H1 (cell line): ENCODE measurements at regions not wholly inside any gene's neighbourhood (a gene's known extent, or its start where the extent isn't known, plus 50 kb on each side); places are given as distances from the start of the nearest gene placed in this dataset.
A peak's percentile ranks its signal among the peaks of the same experiment; 100 is the strongest.

Experiments used
- CTCF ChIA-PET: fragments of 300-600 bp; sonication (Branson Sonifier 250); formaldehyde crosslinking; loops from one replicate; lab custom pipeline; 2021; ENCODE audit not compliant: partially characterized antibody; lab: Charles Lee
- POLR2A ChIA-PET: fragments of 300-600 bp; sonication (Branson Sonifier 250); formaldehyde crosslinking; loops from one replicate; lab custom pipeline; 2021; ENCODE audit warnings: inconsistent platforms; ENCODE audit not compliant: partially characterized antibody; lab: Charles Lee
- DNase-seq, 2 experiments: peaks; one replicate each; pipeline versions ENCODE4 v3.0.0 to v3.0.0-alpha.2; 2010 to 2022; ENCODE audit warnings: low spot score in 2 of 2, low read depth in 1 of 2, mixed read lengths in 1 of 2
- FAIRE-seq: peaks from 2 replicates; lab custom pipeline; 2011; peaks lifted over from hg19 to GRCh38; lab: Jason Lieb, UNC
- H2AFZ ChIP-seq: 2 replicates; pipeline ENCODE4 v1.8.1; 2012; ENCODE audit warnings: low read length, inconsistent platforms
- H2AK5ac ChIP-seq: 2 replicates; pipeline ENCODE4 v1.6.1; 2013; ENCODE audit warnings: low read depth, low read length
- H2BK120ac ChIP-seq: replicated peaks from 2 replicates; pipeline ENCODE3; 2013; ENCODE audit warnings: low read depth, low read length, inconsistent platforms
- H2BK12ac ChIP-seq: 2 replicates; pipeline ENCODE4 v1.6.1; 2013; ENCODE audit warnings: low read depth, low read length
- H2BK15ac ChIP-seq: 2 replicates; pipeline ENCODE4 v1.6.1; 2013; ENCODE audit warnings: low read length
- H2BK20ac ChIP-seq: 2 replicates; pipeline ENCODE4 v1.6.1; 2013; ENCODE audit warnings: low read length
- H2BK5ac ChIP-seq: 2 replicates; pipeline ENCODE4 v1.6.1; 2013; ENCODE audit warnings: low read depth, low read length
- H3K14ac ChIP-seq: 2 replicates; pipeline ENCODE4 v1.6.1; 2013; ENCODE audit warnings: inconsistent platforms; ENCODE audit not compliant: insufficient read length
- H3K18ac ChIP-seq: 2 replicates; pipeline ENCODE4 v1.6.1; 2013; ENCODE audit warnings: low read length; ENCODE audit errors: extremely low read depth
- H3K23ac ChIP-seq: 2 replicates; pipeline ENCODE4 v1.6.1; 2013; ENCODE audit warnings: inconsistent platforms; ENCODE audit not compliant: insufficient read length
- H3K23me2 ChIP-seq: 2 replicates; pipeline ENCODE4 v1.6.1; 2013; ENCODE audit warnings: low read depth, low read length
- H3K27ac ChIP-seq: 2 replicates; pipeline ENCODE4 v1.6.1; 2011; ENCODE audit warnings: low read depth, low read length, inconsistent platforms
- H3K27me3 ChIP-seq, 4 experiments: replicated peaks in 1 of 4; 1 replicate in 1 of 4; 2 replicates in 3 of 4; pipeline versions ENCODE4 v1.6.1 to v1.8.1; 2011 to 2013; ENCODE audit warnings: low read length in 3 of 4, mild to moderate bottlenecking in 3 of 4, inconsistent platforms in 2 of 4, mixed read lengths in 2 of 4, moderate library complexity in 1 of 4; ENCODE audit not compliant: control insufficient read depth in 3 of 4, insufficient read depth in 3 of 4; ENCODE audit errors: extremely low read depth in 1 of 4
- H3K36me3 ChIP-seq, 4 experiments: 2 replicates each; pipeline versions ENCODE4 v1.6.1 to v1.8.1; 2011 to 2013; ENCODE audit warnings: mild to moderate bottlenecking in 4 of 4, low read length in 3 of 4, moderate library complexity in 2 of 4, control low read depth in 1 of 4, inconsistent platforms in 1 of 4; ENCODE audit not compliant: insufficient read depth in 4 of 4, control insufficient read depth in 2 of 4
- H3K4ac ChIP-seq: replicated peaks from 2 replicates; pipeline ENCODE3; 2013; ENCODE audit warnings: low read length, low read depth, mixed read lengths, inconsistent platforms; ENCODE audit not compliant: insufficient read length
- H3K4me1 ChIP-seq, 4 experiments: replicated peaks in 1 of 4; 1 replicate in 1 of 4; 2 replicates in 3 of 4; pipeline versions ENCODE4 v1.6.1 to v1.8.1; 2011 to 2013; ENCODE audit warnings: low read length in 3 of 4, inconsistent platforms in 2 of 4, mixed read lengths in 1 of 4; ENCODE audit not compliant: insufficient read depth in 4 of 4, control insufficient read depth in 3 of 4
- H3K4me2 ChIP-seq, 2 experiments: 2 replicates each; pipeline versions ENCODE4 v1.6.1 to v1.8.1; 2011 to 2013; ENCODE audit warnings: low read depth in 2 of 2, low read length in 2 of 2, control low read depth in 1 of 2, inconsistent platforms in 1 of 2, mild to moderate bottlenecking in 1 of 2; ENCODE audit not compliant: insufficient read depth in 1 of 2
- H3K4me3 ChIP-seq, 4 experiments: fragments of 200-600, 300-600 bp in 1 of 4; sonication (generic), shearing (Covaris generic), sonication (Bioruptor Twin) in 1 of 4; 2 replicates each; pipeline versions ENCODE4 v1.5.1 to v1.8.1; 2011 to 2016; ENCODE audit warnings: low read length in 4 of 4, low read depth in 3 of 4, control low read depth in 2 of 4, inconsistent platforms in 2 of 4, mild to moderate bottlenecking in 2 of 4, mixed read lengths in 1 of 4, moderate library complexity in 1 of 4; ENCODE audit not compliant: insufficient read depth in 2 of 4; ENCODE audit errors: extremely low read depth in 1 of 4
- H3K56ac ChIP-seq: replicated peaks from 2 replicates; pipeline ENCODE3; 2013; ENCODE audit warnings: low read depth, mild to moderate bottlenecking, mixed read lengths, low read length, inconsistent platforms; ENCODE audit not compliant: insufficient read length
- H3K79me1 ChIP-seq: 2 replicates; pipeline ENCODE4 v1.6.1; 2013; ENCODE audit warnings: low read depth, low read length, control low read depth
- H3K79me2 ChIP-seq, 2 experiments: 2 replicates each; pipeline versions ENCODE4 v1.6.1 to v1.8.1; 2012 to 2013; ENCODE audit warnings: low read length in 2 of 2, mild to moderate bottlenecking in 2 of 2, inconsistent platforms in 1 of 2; ENCODE audit not compliant: insufficient read depth in 2 of 2, control insufficient read depth in 1 of 2
- H3K9ac ChIP-seq, 4 experiments: replicated peaks in 1 of 4; 1 replicate in 1 of 4; 2 replicates in 3 of 4; pipeline versions ENCODE4 v1.6.1 to v1.8.1; 2011 to 2013; ENCODE audit warnings: low read depth in 3 of 4, low read length in 3 of 4, control low read depth in 2 of 4, mild to moderate bottlenecking in 2 of 4, moderate library complexity in 2 of 4, inconsistent platforms in 1 of 4; ENCODE audit errors: extremely low read depth in 1 of 4
- H3K9me3 ChIP-seq, 2 experiments: 2 replicates each; pipeline versions ENCODE4 v1.6.1 to v1.8.1; 2012 to 2013; ENCODE audit warnings: mild to moderate bottlenecking in 2 of 2, moderate library complexity in 2 of 2, control low read depth in 1 of 2, inconsistent platforms in 1 of 2, low read depth in 1 of 2, low read length in 1 of 2, mixed read lengths in 1 of 2; ENCODE audit not compliant: insufficient read depth in 2 of 2
- H4K20me1 ChIP-seq, 2 experiments: replicated peaks in 1 of 2; 2 replicates each; pipeline versions ENCODE3 to v1.8.1; 2011 to 2013; ENCODE audit warnings: inconsistent platforms in 2 of 2, low read length in 2 of 2, mild to moderate bottlenecking in 1 of 2; ENCODE audit not compliant: insufficient read depth in 2 of 2, control insufficient read depth in 1 of 2
- H4K5ac ChIP-seq: 2 replicates; pipeline ENCODE4 v1.6.1; 2013; ENCODE audit warnings: low read length, low read depth, mixed read lengths, inconsistent platforms; ENCODE audit not compliant: insufficient read length
- H4K8ac ChIP-seq: 2 replicates; pipeline ENCODE4 v1.8.0; 2013; ENCODE audit warnings: mild to moderate bottlenecking, moderate library complexity, low read length, inconsistent platforms; ENCODE audit not compliant: insufficient read depth; ENCODE audit errors: extremely low read depth
- H4K91ac ChIP-seq: replicated peaks from 2 replicates; pipeline ENCODE3; 2013; ENCODE audit warnings: low read length, mixed read lengths, inconsistent platforms; ENCODE audit not compliant: insufficient read length
- EGR1 ChIP-seq: IDR thresholded peaks from 2 replicates; pipeline ENCODE4 v1.6.1; 2011; ENCODE audit warnings: low read depth, low read length, borderline replicate concordance
- RAD21 ChIP-seq, 2 experiments: IDR thresholded peaks in 1 of 2; conservative IDR thresholded peaks in 1 of 2; 2 replicates each; pipeline ENCODE4 v1.6.1; 2011; ENCODE audit warnings: low read depth in 2 of 2, low read length in 2 of 2, improper control_type of control experiment in 1 of 2, inconsistent platforms in 1 of 2, mild to moderate bottlenecking in 1 of 2, moderate library complexity in 1 of 2
- TF ChIP-seq, protein P1 (sequence below), 3 experiments: IDR thresholded peaks; 1 replicate in 2 of 3; 2 replicates in 1 of 3; pipeline versions ENCODE4 v1.5.1 to v1.6.1; 2011; ENCODE audit warnings: low read length in 3 of 3, mild to moderate bottlenecking in 3 of 3, inconsistent platforms in 2 of 3, low read depth in 1 of 3, moderate library complexity in 1 of 3; ENCODE audit not compliant: insufficient read depth in 1 of 3; ENCODE audit errors: control extremely low read depth in 1 of 3

DNA sequence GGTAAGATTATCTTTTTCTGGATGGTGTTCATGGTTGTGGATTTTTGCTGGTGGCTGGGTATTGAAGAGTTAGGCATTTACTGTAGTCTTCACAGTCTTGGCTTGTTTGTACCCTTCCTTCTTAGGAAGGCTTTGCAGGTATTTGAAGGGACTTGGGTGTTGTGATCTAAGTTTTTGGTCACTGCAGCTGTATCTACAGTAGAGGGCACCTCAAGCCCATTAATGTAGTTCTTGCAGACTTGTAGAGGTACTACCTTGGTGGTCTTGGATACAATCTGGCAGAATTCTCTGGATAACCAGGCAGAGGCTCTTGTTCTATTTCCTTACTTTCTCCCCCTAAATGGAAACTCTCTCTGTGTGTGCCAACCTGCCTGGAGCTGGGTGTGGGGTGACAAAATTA, 155.8 kb upstream of the BRINP3 start:
- no peak overlapping the region for H3K4me2 ChIP-seq
- H3K14ac ChIP-seq, result no peak overlapping the region
- H2BK12ac ChIP-seq, result no peak overlapping the region
- H2BK120ac ChIP-seq, result no peak overlapping the region
- CTCF ChIA-PET, result interaction anchor here (0.7 to 1.6 kb wide), 7 partner anchors 9 to 518 kb away, joined by 3 to 11 read pairs (median 3); no protein-coding TSS in a partner anchor
- no peak overlapping the region for H3K18ac ChIP-seq
- POLR2A ChIA-PET, result no interaction called here
- H3K9me3 ChIP-seq, result no peaks in the 10 kb centered on the region
- H3K9ac ChIP-seq, result no peak overlapping the region
- no peaks in the 10 kb centered on the region for H3K4me1 ChIP-seq
- H3K27ac ChIP-seq, result no peak overlapping the region
- H2BK20ac ChIP-seq, result no peak overlapping the region
- H2BK15ac ChIP-seq, result no peak overlapping the region
- FAIRE-seq (peak; percentile 76), DNase-seq (no peak)
- no peak overlapping the region for H4K91ac ChIP-seq
- no peak overlapping the region for H3K56ac ChIP-seq
- no peak overlapping the region for H3K4me3 ChIP-seq
- TF ChIP-seq, protein P1, sequence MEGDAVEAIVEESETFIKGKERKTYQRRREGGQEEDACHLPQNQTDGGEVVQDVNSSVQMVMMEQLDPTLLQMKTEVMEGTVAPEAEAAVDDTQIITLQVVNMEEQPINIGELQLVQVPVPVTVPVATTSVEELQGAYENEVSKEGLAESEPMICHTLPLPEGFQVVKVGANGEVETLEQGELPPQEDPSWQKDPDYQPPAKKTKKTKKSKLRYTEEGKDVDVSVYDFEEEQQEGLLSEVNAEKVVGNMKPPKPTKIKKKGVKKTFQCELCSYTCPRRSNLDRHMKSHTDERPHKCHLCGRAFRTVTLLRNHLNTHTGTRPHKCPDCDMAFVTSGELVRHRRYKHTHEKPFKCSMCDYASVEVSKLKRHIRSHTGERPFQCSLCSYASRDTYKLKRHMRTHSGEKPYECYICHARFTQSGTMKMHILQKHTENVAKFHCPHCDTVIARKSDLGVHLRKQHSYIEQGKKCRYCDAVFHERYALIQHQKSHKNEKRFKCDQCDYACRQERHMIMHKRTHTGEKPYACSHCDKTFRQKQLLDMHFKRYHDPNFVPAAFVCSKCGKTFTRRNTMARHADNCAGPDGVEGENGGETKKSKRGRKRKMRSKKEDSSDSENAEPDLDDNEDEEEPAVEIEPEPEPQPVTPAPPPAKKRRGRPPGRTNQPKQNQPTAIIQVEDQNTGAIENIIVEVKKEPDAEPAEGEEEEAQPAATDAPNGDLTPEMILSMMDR (IDR thresholded peaks at IDR 0.05; ENCODE audit: control extremely low read depth in 1 of 3, insufficient read depth in 1 of 3, low read depth in 1 of 3, low read length in 3 of 3), result peak in 2 of 3 experiments; percentile 51 to 69; a peak in 3 of 4 replicates
- TF ChIP-seq EGR1 (no peak), RAD21 (IDR thresholded peaks at IDR 0.05 in 1 of 2, conservative IDR thresholded peaks at IDR 0.05 in 1 of 2; ENCODE audit: low read depth in 2 of 2, low read length in 2 of 2) (peak; percentile 83 to 84)
- H4K8ac ChIP-seq, result no peak overlapping the region
- H3K27me3 ChIP-seq, result no peaks in the 10 kb centered on the region
- no peaks in the 10 kb centered on the region for H3K79me1 ChIP-seq
- H4K20me1 ChIP-seq, result no peaks in the 10 kb centered on the region
- H3K23ac ChIP-seq, result no peak overlapping the region
- no peaks in the 10 kb centered on the region for H3K36me3 ChIP-seq
- H3K23me2 ChIP-seq, result no peaks in the 10 kb centered on the region
- H2AK5ac ChIP-seq, result no peak overlapping the region
- no peak overlapping the region for H3K4ac ChIP-seq
- no peak overlapping the region for H2AFZ ChIP-seq
- no peak overlapping the region for H2BK5ac ChIP-seq
- H4K5ac ChIP-seq, result no peak overlapping the region
- no peaks in the 10 kb centered on the region for H3K79me2 ChIP-seq
